SK-N-SH (cell line): ENCODE measurements at regions not wholly inside any gene's neighbourhood (a gene's known extent, or its start where the extent isn't known, plus 50 kb on each side); places are given as distances from the start of the nearest gene placed in this dataset.

ENCODE experiments used
- CTCF ChIA-PET: fragments of 300-600, 350-600 bp; formaldehyde crosslinking; extraction: SDS; loops from one replicate; lab custom pipeline; 2021; lab: Yijun Ruan, JAX
- POLR2A ChIA-PET: fragments of 350-600 bp; sonication (Branson Sonifier 250); formaldehyde crosslinking; extraction: SDS; loops from one replicate; lab custom pipeline; 2020; ENCODE audit warnings: antibody characterized with exemption, inconsistent platforms; lab: Yijun Ruan, JAX
- DNase-seq: peaks from one replicate; pipeline ENCODE4 v3.0.0; 2012
- H2AFZ ChIP-seq: fragments of 200-600 bp; sonication (generic); 2 replicates; pipeline ENCODE4 v1.8.1; 2016; ENCODE audit warnings: antibody characterized with exemption, mild to moderate bottlenecking, low read depth
- H3F3A ChIP-seq: fragments of 200-600 bp; sonication (generic); replicated peaks from 2 replicates; pipeline ENCODE3; 2016; ENCODE audit warnings: antibody characterized with exemption, mild to moderate bottlenecking; ENCODE audit not compliant: insufficient read depth
- H3K27ac ChIP-seq, 2 experiments: fragments of 200-500 bp in 1 of 2; fragments of 200-600 bp in 1 of 2; sonication (Bioruptor generic) in 1 of 2; sonication (generic), shearing (Covaris generic) in 1 of 2; 2 replicates each; pipeline versions ENCODE4 v1.5.1 to v1.6.1; 2014 to 2016; ENCODE audit warnings: low read depth in 2 of 2, inconsistent platforms in 1 of 2, low read length in 1 of 2, mild to moderate bottlenecking in 1 of 2, mixed read lengths in 1 of 2
- H3K27me3 ChIP-seq: fragments of 200-600 bp; sonication (generic), shearing (Covaris generic); 2 replicates; pipeline ENCODE4 v1.6.1; 2016; ENCODE audit warnings: mixed run types; ENCODE audit not compliant: insufficient read depth
- H3K36me3 ChIP-seq, 2 experiments: fragments of 200-500 bp in 1 of 2; fragments of 200-600 bp in 1 of 2; sonication (Bioruptor generic) in 1 of 2; sonication (generic) in 1 of 2; replicated peaks in 1 of 2; 2 replicates each; pipeline versions ENCODE3 to v1.5.1; 2014 to 2016; ENCODE audit warnings: low read length in 1 of 2, mild to moderate bottlenecking in 1 of 2; ENCODE audit not compliant: insufficient read depth in 2 of 2, control insufficient read depth in 1 of 2
- H3K4me1 ChIP-seq, 2 experiments: fragments of 200-500 bp in 1 of 2; fragments of 200-600 bp in 1 of 2; sonication (Bioruptor generic) in 1 of 2; sonication (generic), shearing (Covaris generic) in 1 of 2; 2 replicates each; pipeline versions ENCODE4 v1.5.1 to v1.6.1; 2014 to 2016; ENCODE audit warnings: low read depth in 1 of 2, low read length in 1 of 2, mixed run types in 1 of 2; ENCODE audit not compliant: insufficient read depth in 2 of 2, control insufficient read depth in 1 of 2
- H3K4me2 ChIP-seq: fragments of 200-600 bp; sonication (generic), shearing (Covaris generic); 2 replicates; pipeline ENCODE4 v1.6.1; 2017; ENCODE audit warnings: mixed run types
- H3K4me3 ChIP-seq, 2 experiments: fragments of 200-500 bp in 1 of 2; fragments of 200-600 bp in 1 of 2; sonication (Bioruptor generic) in 1 of 2; sonication (generic), shearing (Covaris generic) in 1 of 2; 2 replicates each; pipeline versions ENCODE4 v1.5.1 to v1.8.1; 2014 to 2016; ENCODE audit warnings: low read depth in 2 of 2, inconsistent platforms in 1 of 2, low read length in 1 of 2, mild to moderate bottlenecking in 1 of 2, mixed read lengths in 1 of 2, moderate library complexity in 1 of 2
- H3K79me2 ChIP-seq: fragments of 200-600 bp; sonication (generic); 2 replicates; pipeline ENCODE4 v1.8.1; 2017; ENCODE audit warnings: mild to moderate bottlenecking; ENCODE audit not compliant: insufficient read depth
- H3K9ac ChIP-seq: fragments of 200-600 bp; sonication (generic); 2 replicates; pipeline ENCODE4 v1.6.1; 2017; ENCODE audit warnings: mixed run types
- H3K9me2 ChIP-seq: fragments of 200-600 bp; sonication (generic); 2 replicates; pipeline ENCODE4 v1.6.1; 2017; ENCODE audit warnings: mixed run types
- H3K9me3 ChIP-seq: fragments of 200-600 bp; sonication (generic); 2 replicates; pipeline ENCODE4 v1.6.1; 2017; ENCODE audit warnings: mixed run types, mild to moderate bottlenecking, moderate library complexity
- H4K20me1 ChIP-seq: fragments of 200-600 bp; sonication (generic); 2 replicates; pipeline ENCODE4 v1.6.1; 2017; ENCODE audit warnings: mild to moderate bottlenecking, mixed run types; ENCODE audit not compliant: insufficient read depth
- CTCF ChIP-seq: fragments of 200-600 bp; sonication (generic); IDR thresholded peaks from 2 replicates; pipeline ENCODE4 v1.6.1; 2017; ENCODE audit warnings: antibody characterized with exemption, mild to moderate bottlenecking, moderate library complexity
- ELF1 ChIP-seq: IDR thresholded peaks from 2 replicates; pipeline ENCODE4 v1.4.0; 2012
- EZH2phosphoT487 ChIP-seq: fragments of 200-600 bp; sonication (generic); IDR thresholded peaks from 2 replicates; pipeline ENCODE4 v1.6.1; 2017; ENCODE audit warnings: low read depth, mixed run types, mild to moderate bottlenecking, antibody characterized with exemption, moderate library complexity, borderline replicate concordance
- FOSL2 ChIP-seq: IDR thresholded peaks from 2 replicates; pipeline ENCODE4 v1.4.0; 2012; ENCODE audit warnings: low read depth, mild to moderate bottlenecking, moderate library complexity, borderline replicate concordance
- GABPA ChIP-seq: IDR thresholded peaks from 2 replicates; pipeline ENCODE4 v1.4.0; 2012; ENCODE audit warnings: low read depth, mild to moderate bottlenecking
- GATA2 ChIP-seq: sonication (generic); formaldehyde crosslinking; IDR thresholded peaks from 2 replicates; pipeline ENCODE4 v1.5.0; 2020; ENCODE audit warnings: mild to moderate bottlenecking, missing genetic modification reagents
- MEF2A ChIP-seq: IDR thresholded peaks from 2 replicates; pipeline ENCODE4 v1.4.0; 2012; ENCODE audit warnings: low read depth, borderline replicate concordance
- NRF1 ChIP-seq: IDR thresholded peaks from 2 replicates; pipeline ENCODE4 v1.6.1; 2012; ENCODE audit warnings: low read depth, mild to moderate bottlenecking, low read length
- PBX3 ChIP-seq: IDR thresholded peaks from 2 replicates; pipeline ENCODE4; 2012
- RAD21 ChIP-seq: IDR thresholded peaks from 2 replicates; pipeline ENCODE4 v1.6.1; 2012; ENCODE audit warnings: mild to moderate bottlenecking, low read length
- RCOR1 ChIP-seq: fragments of 150-350 bp; IDR thresholded peaks from 2 replicates; pipeline ENCODE4 v1.6.1; 2017; ENCODE audit warnings: antibody characterized with exemption, low read length
- REST ChIP-seq: IDR thresholded peaks from 2 replicates; pipeline ENCODE4 v1.6.1; 2012; ENCODE audit warnings: mild to moderate bottlenecking, low read depth, low read length, moderate library complexity
- SMC3 ChIP-seq: IDR thresholded peaks from 2 replicates; pipeline ENCODE4 v1.6.1; 2012; ENCODE audit warnings: low read depth, low read length, improper control_type of control experiment
- TAF1 ChIP-seq: IDR thresholded peaks from 2 replicates; pipeline ENCODE4 v1.6.1; 2012; ENCODE audit warnings: low read depth, mild to moderate bottlenecking, low read length, moderate library complexity, borderline replicate concordance
- USF1 ChIP-seq: IDR thresholded peaks from 2 replicates; pipeline ENCODE4 v1.4.0; 2012; ENCODE audit warnings: low read depth, borderline replicate concordance
- USF2 ChIP-seq: fragments of 150-350 bp; IDR thresholded peaks from 2 replicates; pipeline ENCODE4 v1.6.1; 2017; ENCODE audit warnings: antibody characterized with exemption, low read length, low read depth, borderline replicate concordance
- ZBTB33 ChIP-seq: IDR thresholded peaks from 2 replicates; pipeline ENCODE4 v1.4.0; 2012; ENCODE audit warnings: low read depth, borderline replicate concordance
- WGBS: methylation state at CpG from one replicate; pipeline ENCODE4 v1.1.6; 2017; ENCODE audit warnings: low lambda C conversion rate; 5-methylcytosine and 5-hydroxymethylcytosine counted together

- no peaks in the 10 kb centered on the region; the same call in 1 of the 2 replicates for H3K9me2 ChIP-seq
- H3K4me3 ChIP-seq, result no peak overlapping the region
- H3F3A ChIP-seq, result no peaks in the 10 kb centered on the region
- H3K9me3 ChIP-seq, result no peaks in the 10 kb centered on the region; the same call in none of the 2 replicates
- H3K4me2 ChIP-seq, result no peak overlapping the region
- H3K9ac ChIP-seq, result no peak overlapping the region
- H3K79me2 ChIP-seq, result no peaks in the 10 kb centered on the region
- CTCF ChIA-PET, result no interaction called here
- no peaks in the 10 kb centered on the region for H3K36me3 ChIP-seq
- WGBS, result 10% methylated on average over 2 of the region's 2 CpGs
- POLR2A ChIA-PET, result no interaction called here
- no peaks in the 10 kb centered on the region for H4K20me1 ChIP-seq
- H2AFZ ChIP-seq, result no peak overlapping the region
- TF ChIP-seq FOSL2, result no peak
- TF ChIP-seq REST, result no peak
- TF ChIP-seq RCOR1, result no peak
- no peak for TF ChIP-seq USF1
- no peak for TF ChIP-seq EZH2phosphoT487
- no peak for TF ChIP-seq TAF1
- no peak for TF ChIP-seq MEF2A
- TF ChIP-seq PBX3, result no peak
- TF ChIP-seq USF2, result no peak
- TF ChIP-seq GATA2 (CRISPR knock-in tag), result no peak
- no peak for TF ChIP-seq NRF1
- no peak for TF ChIP-seq ZBTB33
- no peak for TF ChIP-seq CTCF
- no peak for TF ChIP-seq RAD21
- no peak for TF ChIP-seq SMC3
- TF ChIP-seq GABPA, result no peak
- no peak for TF ChIP-seq ELF1
- H3K4me1 ChIP-seq, result no peaks in the 10 kb centered on the region
- H3K27ac ChIP-seq, result no peak overlapping the region
- H3K27me3 ChIP-seq, result no peaks in the 10 kb centered on the region
- DNase-seq, result no peak
Measured at GRCh38 chr2:126309185-126309584, 346.8 kb upstream of the GYPC start.
